Keratinocyte (primary cell): ENCODE measurements at regions not wholly inside any gene's neighbourhood (a gene's known extent, or its start where the extent isn't known, plus 50 kb on each side); places are given as distances from the start of the nearest gene placed in this dataset.

Experiments used
- CTCF ChIP-seq, 3 experiments: IDR thresholded peaks in 1 of 3; conservative IDR thresholded peaks in 1 of 3; optimal IDR thresholded peaks in 1 of 3; 2 replicates in 2 of 3; 3 replicates in 1 of 3; pipeline versions ENCODE3 to v1.5.1; 2011; ENCODE audit warnings: low read length in 3 of 3, mild to moderate bottlenecking in 3 of 3, moderate library complexity in 2 of 3, control low read depth in 1 of 3, inconsistent platforms in 1 of 3; ENCODE audit not compliant: insufficient read depth in 2 of 3; ENCODE audit errors: extremely low read depth in 1 of 3
- EZH2 ChIP-seq: IDR thresholded peaks from one replicate; pipeline ENCODE4 v1.6.1; 2012; ENCODE audit warnings: inconsistent platforms, mild to moderate bottlenecking, low read length, moderate library complexity

- no peak for TF ChIP-seq CTCF (optimal IDR thresholded peaks at IDR 0.05 in 1 of 3, IDR thresholded peaks at IDR 0.05 in 1 of 3, conservative IDR thresholded peaks at IDR 0.05 in 1 of 3; ENCODE audit: extremely low read depth in 1 of 3, insufficient read depth in 2 of 3, low read length in 3 of 3)
- TF ChIP-seq EZH2 = no peak
Measured at GRCh38 chr1:57536749-57537423, 113.0 kb upstream of the DAB1 start.
